H1 (cell line): ENCODE measurements at regions not wholly inside any gene's neighbourhood (a gene's known extent, or its start where the extent isn't known, plus 50 kb on each side); places are given as distances from the start of the nearest gene placed in this dataset.

Experiments used
- CTCF ChIA-PET: fragments of 300-600 bp; sonication (Branson Sonifier 250); formaldehyde crosslinking; loops from one replicate; lab custom pipeline; 2021; ENCODE audit not compliant: partially characterized antibody; lab: Charles Lee
- POLR2A ChIA-PET: fragments of 300-600 bp; sonication (Branson Sonifier 250); formaldehyde crosslinking; loops from one replicate; lab custom pipeline; 2021; ENCODE audit warnings: inconsistent platforms; ENCODE audit not compliant: partially characterized antibody; lab: Charles Lee
- DNase-seq, 2 experiments: peaks; one replicate each; pipeline versions ENCODE4 v3.0.0 to v3.0.0-alpha.2; 2010 to 2022; ENCODE audit warnings: low spot score in 2 of 2, low read depth in 1 of 2, mixed read lengths in 1 of 2
- FAIRE-seq: peaks from 2 replicates; lab custom pipeline; 2011; peaks lifted over from hg19 to GRCh38; lab: Jason Lieb, UNC
- H2AFZ ChIP-seq: 2 replicates; pipeline ENCODE4 v1.8.1; 2012; ENCODE audit warnings: low read length, inconsistent platforms
- H2AK5ac ChIP-seq: 2 replicates; pipeline ENCODE4 v1.6.1; 2013; ENCODE audit warnings: low read depth, low read length
- H2BK120ac ChIP-seq: replicated peaks from 2 replicates; pipeline ENCODE3; 2013; ENCODE audit warnings: low read depth, low read length, inconsistent platforms
- H2BK12ac ChIP-seq: 2 replicates; pipeline ENCODE4 v1.6.1; 2013; ENCODE audit warnings: low read depth, low read length
- H2BK15ac ChIP-seq: 2 replicates; pipeline ENCODE4 v1.6.1; 2013; ENCODE audit warnings: low read length
- H2BK20ac ChIP-seq: 2 replicates; pipeline ENCODE4 v1.6.1; 2013; ENCODE audit warnings: low read length
- H2BK5ac ChIP-seq: 2 replicates; pipeline ENCODE4 v1.6.1; 2013; ENCODE audit warnings: low read depth, low read length
- H3K14ac ChIP-seq: 2 replicates; pipeline ENCODE4 v1.6.1; 2013; ENCODE audit warnings: inconsistent platforms; ENCODE audit not compliant: insufficient read length
- H3K18ac ChIP-seq: 2 replicates; pipeline ENCODE4 v1.6.1; 2013; ENCODE audit warnings: low read length; ENCODE audit errors: extremely low read depth
- H3K23ac ChIP-seq: 2 replicates; pipeline ENCODE4 v1.6.1; 2013; ENCODE audit warnings: inconsistent platforms; ENCODE audit not compliant: insufficient read length
- H3K23me2 ChIP-seq: 2 replicates; pipeline ENCODE4 v1.6.1; 2013; ENCODE audit warnings: low read depth, low read length
- H3K27ac ChIP-seq: 2 replicates; pipeline ENCODE4 v1.6.1; 2011; ENCODE audit warnings: low read depth, low read length, inconsistent platforms
- H3K27me3 ChIP-seq, 4 experiments: replicated peaks in 1 of 4; 1 replicate in 1 of 4; 2 replicates in 3 of 4; pipeline versions ENCODE4 v1.6.1 to v1.8.1; 2011 to 2013; ENCODE audit warnings: low read length in 3 of 4, mild to moderate bottlenecking in 3 of 4, inconsistent platforms in 2 of 4, mixed read lengths in 2 of 4, moderate library complexity in 1 of 4; ENCODE audit not compliant: control insufficient read depth in 3 of 4, insufficient read depth in 3 of 4; ENCODE audit errors: extremely low read depth in 1 of 4
- H3K36me3 ChIP-seq, 4 experiments: 2 replicates each; pipeline versions ENCODE4 v1.6.1 to v1.8.1; 2011 to 2013; ENCODE audit warnings: mild to moderate bottlenecking in 4 of 4, low read length in 3 of 4, moderate library complexity in 2 of 4, control low read depth in 1 of 4, inconsistent platforms in 1 of 4; ENCODE audit not compliant: insufficient read depth in 4 of 4, control insufficient read depth in 2 of 4
- H3K4ac ChIP-seq: replicated peaks from 2 replicates; pipeline ENCODE3; 2013; ENCODE audit warnings: low read length, low read depth, mixed read lengths, inconsistent platforms; ENCODE audit not compliant: insufficient read length
- H3K4me1 ChIP-seq, 4 experiments: replicated peaks in 1 of 4; 1 replicate in 1 of 4; 2 replicates in 3 of 4; pipeline versions ENCODE4 v1.6.1 to v1.8.1; 2011 to 2013; ENCODE audit warnings: low read length in 3 of 4, inconsistent platforms in 2 of 4, mixed read lengths in 1 of 4; ENCODE audit not compliant: insufficient read depth in 4 of 4, control insufficient read depth in 3 of 4
- H3K4me2 ChIP-seq, 2 experiments: 2 replicates each; pipeline versions ENCODE4 v1.6.1 to v1.8.1; 2011 to 2013; ENCODE audit warnings: low read depth in 2 of 2, low read length in 2 of 2, control low read depth in 1 of 2, inconsistent platforms in 1 of 2, mild to moderate bottlenecking in 1 of 2; ENCODE audit not compliant: insufficient read depth in 1 of 2
- H3K4me3 ChIP-seq, 4 experiments: fragments of 200-600, 300-600 bp in 1 of 4; sonication (generic), shearing (Covaris generic), sonication (Bioruptor Twin) in 1 of 4; 2 replicates each; pipeline versions ENCODE4 v1.5.1 to v1.8.1; 2011 to 2016; ENCODE audit warnings: low read length in 4 of 4, low read depth in 3 of 4, control low read depth in 2 of 4, inconsistent platforms in 2 of 4, mild to moderate bottlenecking in 2 of 4, mixed read lengths in 1 of 4, moderate library complexity in 1 of 4; ENCODE audit not compliant: insufficient read depth in 2 of 4; ENCODE audit errors: extremely low read depth in 1 of 4
- H3K56ac ChIP-seq: replicated peaks from 2 replicates; pipeline ENCODE3; 2013; ENCODE audit warnings: low read depth, mild to moderate bottlenecking, mixed read lengths, low read length, inconsistent platforms; ENCODE audit not compliant: insufficient read length
- H3K79me1 ChIP-seq: 2 replicates; pipeline ENCODE4 v1.6.1; 2013; ENCODE audit warnings: low read depth, low read length, control low read depth
- H3K79me2 ChIP-seq, 2 experiments: 2 replicates each; pipeline versions ENCODE4 v1.6.1 to v1.8.1; 2012 to 2013; ENCODE audit warnings: low read length in 2 of 2, mild to moderate bottlenecking in 2 of 2, inconsistent platforms in 1 of 2; ENCODE audit not compliant: insufficient read depth in 2 of 2, control insufficient read depth in 1 of 2
- H3K9ac ChIP-seq, 4 experiments: replicated peaks in 1 of 4; 1 replicate in 1 of 4; 2 replicates in 3 of 4; pipeline versions ENCODE4 v1.6.1 to v1.8.1; 2011 to 2013; ENCODE audit warnings: low read depth in 3 of 4, low read length in 3 of 4, control low read depth in 2 of 4, mild to moderate bottlenecking in 2 of 4, moderate library complexity in 2 of 4, inconsistent platforms in 1 of 4; ENCODE audit errors: extremely low read depth in 1 of 4
- H3K9me3 ChIP-seq, 2 experiments: 2 replicates each; pipeline versions ENCODE4 v1.6.1 to v1.8.1; 2012 to 2013; ENCODE audit warnings: mild to moderate bottlenecking in 2 of 2, moderate library complexity in 2 of 2, control low read depth in 1 of 2, inconsistent platforms in 1 of 2, low read depth in 1 of 2, low read length in 1 of 2, mixed read lengths in 1 of 2; ENCODE audit not compliant: insufficient read depth in 2 of 2
- H4K20me1 ChIP-seq, 2 experiments: replicated peaks in 1 of 2; 2 replicates each; pipeline versions ENCODE3 to v1.8.1; 2011 to 2013; ENCODE audit warnings: inconsistent platforms in 2 of 2, low read length in 2 of 2, mild to moderate bottlenecking in 1 of 2; ENCODE audit not compliant: insufficient read depth in 2 of 2, control insufficient read depth in 1 of 2
- H4K5ac ChIP-seq: 2 replicates; pipeline ENCODE4 v1.6.1; 2013; ENCODE audit warnings: low read length, low read depth, mixed read lengths, inconsistent platforms; ENCODE audit not compliant: insufficient read length
- H4K8ac ChIP-seq: 2 replicates; pipeline ENCODE4 v1.8.0; 2013; ENCODE audit warnings: mild to moderate bottlenecking, moderate library complexity, low read length, inconsistent platforms; ENCODE audit not compliant: insufficient read depth; ENCODE audit errors: extremely low read depth
- H4K91ac ChIP-seq: replicated peaks from 2 replicates; pipeline ENCODE3; 2013; ENCODE audit warnings: low read length, mixed read lengths, inconsistent platforms; ENCODE audit not compliant: insufficient read length
- BCL11A ChIP-seq, 2 experiments: IDR thresholded peaks; one replicate each; pipeline ENCODE4 v1.6.1; 2011; ENCODE audit warnings: low read depth in 2 of 2, low read length in 2 of 2, mild to moderate bottlenecking in 2 of 2
- CEBPB ChIP-seq: IDR thresholded peaks from 2 replicates; pipeline ENCODE4 v1.6.1; 2012; ENCODE audit warnings: low read depth, low read length
- CREB1 ChIP-seq: IDR thresholded peaks from 2 replicates; pipeline ENCODE4 v1.6.1; 2012; ENCODE audit warnings: inconsistent platforms
- EGR1 ChIP-seq: IDR thresholded peaks from 2 replicates; pipeline ENCODE4 v1.6.1; 2011; ENCODE audit warnings: low read depth, low read length, borderline replicate concordance
- GTF2F1 ChIP-seq: IDR thresholded peaks from 2 replicates; pipeline ENCODE4 v1.6.1; 2012; ENCODE audit warnings: low read depth, low read length, improper control_type of control experiment, borderline replicate concordance
- KDM1A ChIP-seq: fragments of 200-600, 300-600 bp; sonication (generic); IDR thresholded peaks from 2 replicates; pipeline ENCODE4 v1.7.1; 2016; ENCODE audit warnings: mild to moderate bottlenecking, low read length, borderline replicate concordance
- KDM5A ChIP-seq: fragments of 200-600 bp; IDR thresholded peaks from 2 replicates; pipeline ENCODE4 v1.7.1; 2012; ENCODE audit warnings: mild to moderate bottlenecking, low read length, inconsistent platforms, mixed read lengths
- NRF1 ChIP-seq: IDR thresholded peaks from 2 replicates; pipeline ENCODE4 v1.6.1; 2011; ENCODE audit warnings: mild to moderate bottlenecking, low read depth, low read length, improper control_type of control experiment
- RAD21 ChIP-seq, 2 experiments: IDR thresholded peaks in 1 of 2; conservative IDR thresholded peaks in 1 of 2; 2 replicates each; pipeline ENCODE4 v1.6.1; 2011; ENCODE audit warnings: low read depth in 2 of 2, low read length in 2 of 2, improper control_type of control experiment in 1 of 2, inconsistent platforms in 1 of 2, mild to moderate bottlenecking in 1 of 2, moderate library complexity in 1 of 2
- RXRA ChIP-seq: IDR thresholded peaks from 2 replicates; pipeline ENCODE4 v1.6.1; 2011; ENCODE audit warnings: low read depth, mild to moderate bottlenecking, low read length, moderate library complexity; ENCODE audit not compliant: insufficient read depth
- SP2 ChIP-seq: IDR thresholded peaks from 2 replicates; pipeline ENCODE4 v1.6.1; 2012; ENCODE audit warnings: mild to moderate bottlenecking, low read length, inconsistent platforms
- WGBS, 2 experiments: shearing (Covaris generic) in 1 of 2; methylation state at CpG; one replicate each; pipeline versions ENCODE4 v1.1.6 to v1.1.7; 2013 to 2015; ENCODE audit warnings: low lambda C conversion rate in 2 of 2, mixed read lengths in 2 of 2, inconsistent platforms in 1 of 2, low coverage in 1 of 2, missing lambda C conversion rate in 1 of 2; ENCODE audit not compliant: insufficient replicate concordance in 2 of 2, insufficient coverage in 1 of 2, insufficient read length in 1 of 2; ENCODE audit errors: extremely low coverage in 1 of 2, missing lambda C conversion rate in 1 of 2; 5-methylcytosine and 5-hydroxymethylcytosine counted together
- TF ChIP-seq, protein P1 (sequence below): IDR thresholded peaks from 2 replicates; pipeline ENCODE4 v1.6.1; 2012; ENCODE audit warnings: inconsistent platforms

DNA sequence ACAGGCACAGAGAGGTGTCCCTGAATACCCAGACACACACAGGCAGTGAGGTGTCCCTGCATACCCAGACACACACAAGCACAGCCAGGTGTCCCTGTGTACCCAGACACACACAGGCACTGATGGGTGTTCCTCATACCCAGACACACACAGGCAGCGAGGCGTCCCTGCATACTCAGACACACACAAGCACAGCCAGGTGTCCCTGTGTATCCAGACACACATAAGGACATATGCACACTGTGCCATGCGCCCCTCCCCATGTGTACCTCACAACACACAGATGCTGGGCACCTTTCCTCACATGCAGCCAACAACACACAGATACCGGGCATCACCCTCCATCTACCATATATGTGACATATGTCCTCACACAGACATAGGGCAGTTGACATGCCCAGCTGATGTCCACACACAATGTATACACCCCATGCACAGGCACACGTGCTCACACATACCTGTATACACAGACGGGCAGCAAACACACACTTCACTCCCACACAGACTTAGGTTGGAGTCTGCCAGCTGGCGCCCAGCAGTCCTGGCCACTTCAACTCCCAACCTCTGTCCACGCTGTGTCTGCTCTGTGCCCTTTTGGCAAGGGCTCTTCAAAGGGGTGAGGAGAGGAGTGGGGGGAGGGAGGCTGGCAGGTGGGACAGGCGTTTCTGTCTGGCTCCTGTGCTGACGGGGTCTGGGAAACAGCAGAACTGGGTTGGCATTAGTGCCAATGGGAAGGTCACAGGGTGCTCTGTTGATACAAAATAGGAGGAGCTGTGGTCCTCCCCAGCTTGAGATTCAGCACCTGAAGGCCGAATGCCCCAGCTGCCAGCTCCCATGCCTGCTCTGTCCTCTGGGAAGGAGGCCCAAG, 69.4 kb upstream of the ALX4 start:
- H2BK5ac ChIP-seq: no peak overlapping the region
- H3K23ac ChIP-seq: no peak overlapping the region
- H2AFZ ChIP-seq: no peak overlapping the region
- no peak overlapping the region for H2BK12ac ChIP-seq
- H4K8ac ChIP-seq: no peak overlapping the region; the same call in 1 of the 2 replicates
- H3K9me3 ChIP-seq: no peaks in the 10 kb centered on the region
- H2BK120ac ChIP-seq: no peak overlapping the region
- no peaks in the 10 kb centered on the region for H4K20me1 ChIP-seq
- H2BK20ac ChIP-seq: no peak overlapping the region
- no peaks in the 10 kb centered on the region for H3K4me1 ChIP-seq
- no peak overlapping the region for H4K5ac ChIP-seq
- H3K4me3 ChIP-seq: no peak overlapping the region
- no peak overlapping the region for H4K91ac ChIP-seq
- DNase-seq: no peak
- H3K23me2 ChIP-seq: no peaks in the 10 kb centered on the region
- no peak overlapping the region for H3K56ac ChIP-seq
- H3K9ac ChIP-seq: no peak overlapping the region
- ChIA-PET POLR2A (no interaction called here), CTCF (interaction anchor here (0.6 to 0.8 kb wide), 2 partner anchors 77 to 120 kb away, joined by 3 to 4 read pairs; no protein-coding TSS in a partner anchor)
- H2BK15ac ChIP-seq: no peak overlapping the region
- H3K36me3 ChIP-seq: no peaks in the 10 kb centered on the region
- no peaks in the 10 kb centered on the region for H3K79me2 ChIP-seq
- H2AK5ac ChIP-seq: peak overlapping the region; percentile 65; the same call in 1 of the 2 replicates
- FAIRE-seq: no peak
- no peaks in the 10 kb centered on the region; a peak in 3 of 7 replicates for H3K27me3 ChIP-seq
- H3K4me2 ChIP-seq: no peak overlapping the region
- TF ChIP-seq NRF1 (no peak), CREB1 (no peak), RXRA (no peak), SP2 (no peak), GTF2F1 (no peak), CEBPB (no peak), RAD21 (IDR thresholded peaks at IDR 0.05 in 1 of 2, conservative IDR thresholded peaks at IDR 0.05 in 1 of 2; ENCODE audit: low read depth in 2 of 2, low read length in 2 of 2) (no peak), KDM5A (no peak), BCL11A (IDR thresholded peaks at IDR 0.05; ENCODE audit: low read depth in 2 of 2, low read length in 2 of 2) (no peak), EGR1 (no peak), KDM1A (no peak)
- TF ChIP-seq, protein P1, sequence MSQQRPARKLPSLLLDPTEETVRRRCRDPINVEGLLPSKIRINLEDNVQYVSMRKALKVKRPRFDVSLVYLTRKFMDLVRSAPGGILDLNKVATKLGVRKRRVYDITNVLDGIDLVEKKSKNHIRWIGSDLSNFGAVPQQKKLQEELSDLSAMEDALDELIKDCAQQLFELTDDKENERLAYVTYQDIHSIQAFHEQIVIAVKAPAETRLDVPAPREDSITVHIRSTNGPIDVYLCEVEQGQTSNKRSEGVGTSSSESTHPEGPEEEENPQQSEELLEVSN: no peak
- no peak overlapping the region for H3K14ac ChIP-seq
- no peaks in the 10 kb centered on the region for H3K79me1 ChIP-seq
- H3K27ac ChIP-seq: no peak overlapping the region
- WGBS, 2 experiments: 89% methylated on average over 11 of the region's 11 CpGs; no CpG with 5 or more reads in 1 of the 2 experiments
- no peak overlapping the region for H3K18ac ChIP-seq
- H3K4ac ChIP-seq: no peak overlapping the region
